ENCODE measurements at regions not wholly inside any gene's neighbourhood (a gene's known extent, or its start where the extent isn't known, plus 50 kb on each side); places are given as distances from the start of the nearest gene placed in this dataset.
A peak's percentile ranks its signal among the peaks of the same experiment; 100 is the strongest.

DNA sequence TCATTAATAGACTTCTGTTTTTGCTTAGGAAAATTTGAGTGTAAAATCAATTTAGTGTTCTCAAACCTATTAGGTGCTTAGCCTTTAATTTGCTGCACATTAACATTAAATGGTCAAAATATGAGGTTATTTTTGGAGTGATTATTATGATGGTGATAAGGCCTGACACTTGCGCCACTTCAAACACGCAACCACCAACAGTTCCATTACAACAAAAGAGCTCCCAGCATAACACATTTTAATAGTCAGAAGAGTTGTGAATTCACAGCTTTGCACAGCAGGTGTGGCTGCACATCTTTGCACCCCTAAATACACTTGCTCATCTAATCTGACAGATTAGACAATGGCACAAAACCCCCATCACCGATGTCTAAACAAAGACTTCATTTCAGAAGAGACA, 940.7 kb downstream of the NR2F1-AS1 start:
- no peaks in the 10 kb centered on the region for H3K27me3 ChIP-seq (ENCODE audit: insufficient read depth)
- H3K9me2 ChIP-seq (ENCODE audit: insufficient read depth) = no peaks in the 10 kb centered on the region
- H3K27ac ChIP-seq (ENCODE audit: low read depth) = no peak overlapping the region
- H3F3A ChIP-seq (replicated peaks; ENCODE audit: low read depth) = no peaks in the 10 kb centered on the region
- Mint-ChIP-seq H3K27me3 (ENCODE audit: insufficient read depth, low read depth, poor library complexity) (no peaks in the 10 kb centered on the region), H3K27ac (peak overlapping the region; percentile 34; the same call in 1 of the 2 replicates), H3K9me3 (no peaks in the 10 kb centered on the region), H3K4me3 (no peak overlapping the region), H3K36me3 (ENCODE audit: low read depth) (no peaks in the 10 kb centered on the region), H3K4me1 (peaks cover 41% of the 10 kb centered on the region)
- TF ChIP-seq EZH2phosphoT487 (IDR thresholded peaks at IDR 0.05; ENCODE audit: unreplicated experiment) = no peak
- TF ChIP-seq POLR2AphosphoS5 (IDR thresholded peaks at IDR 0.05; ENCODE audit: low read depth) = no peak
- TF ChIP-seq JUNB (IDR thresholded peaks at IDR 0.05; ENCODE audit: unreplicated experiment) = no peak
- TF ChIP-seq, protein P1, sequence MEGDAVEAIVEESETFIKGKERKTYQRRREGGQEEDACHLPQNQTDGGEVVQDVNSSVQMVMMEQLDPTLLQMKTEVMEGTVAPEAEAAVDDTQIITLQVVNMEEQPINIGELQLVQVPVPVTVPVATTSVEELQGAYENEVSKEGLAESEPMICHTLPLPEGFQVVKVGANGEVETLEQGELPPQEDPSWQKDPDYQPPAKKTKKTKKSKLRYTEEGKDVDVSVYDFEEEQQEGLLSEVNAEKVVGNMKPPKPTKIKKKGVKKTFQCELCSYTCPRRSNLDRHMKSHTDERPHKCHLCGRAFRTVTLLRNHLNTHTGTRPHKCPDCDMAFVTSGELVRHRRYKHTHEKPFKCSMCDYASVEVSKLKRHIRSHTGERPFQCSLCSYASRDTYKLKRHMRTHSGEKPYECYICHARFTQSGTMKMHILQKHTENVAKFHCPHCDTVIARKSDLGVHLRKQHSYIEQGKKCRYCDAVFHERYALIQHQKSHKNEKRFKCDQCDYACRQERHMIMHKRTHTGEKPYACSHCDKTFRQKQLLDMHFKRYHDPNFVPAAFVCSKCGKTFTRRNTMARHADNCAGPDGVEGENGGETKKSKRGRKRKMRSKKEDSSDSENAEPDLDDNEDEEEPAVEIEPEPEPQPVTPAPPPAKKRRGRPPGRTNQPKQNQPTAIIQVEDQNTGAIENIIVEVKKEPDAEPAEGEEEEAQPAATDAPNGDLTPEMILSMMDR (conservative IDR thresholded peaks at IDR 0.05; ENCODE audit: low read depth in 2 of 2) = no peak
- TF ChIP-seq, protein P2, sequence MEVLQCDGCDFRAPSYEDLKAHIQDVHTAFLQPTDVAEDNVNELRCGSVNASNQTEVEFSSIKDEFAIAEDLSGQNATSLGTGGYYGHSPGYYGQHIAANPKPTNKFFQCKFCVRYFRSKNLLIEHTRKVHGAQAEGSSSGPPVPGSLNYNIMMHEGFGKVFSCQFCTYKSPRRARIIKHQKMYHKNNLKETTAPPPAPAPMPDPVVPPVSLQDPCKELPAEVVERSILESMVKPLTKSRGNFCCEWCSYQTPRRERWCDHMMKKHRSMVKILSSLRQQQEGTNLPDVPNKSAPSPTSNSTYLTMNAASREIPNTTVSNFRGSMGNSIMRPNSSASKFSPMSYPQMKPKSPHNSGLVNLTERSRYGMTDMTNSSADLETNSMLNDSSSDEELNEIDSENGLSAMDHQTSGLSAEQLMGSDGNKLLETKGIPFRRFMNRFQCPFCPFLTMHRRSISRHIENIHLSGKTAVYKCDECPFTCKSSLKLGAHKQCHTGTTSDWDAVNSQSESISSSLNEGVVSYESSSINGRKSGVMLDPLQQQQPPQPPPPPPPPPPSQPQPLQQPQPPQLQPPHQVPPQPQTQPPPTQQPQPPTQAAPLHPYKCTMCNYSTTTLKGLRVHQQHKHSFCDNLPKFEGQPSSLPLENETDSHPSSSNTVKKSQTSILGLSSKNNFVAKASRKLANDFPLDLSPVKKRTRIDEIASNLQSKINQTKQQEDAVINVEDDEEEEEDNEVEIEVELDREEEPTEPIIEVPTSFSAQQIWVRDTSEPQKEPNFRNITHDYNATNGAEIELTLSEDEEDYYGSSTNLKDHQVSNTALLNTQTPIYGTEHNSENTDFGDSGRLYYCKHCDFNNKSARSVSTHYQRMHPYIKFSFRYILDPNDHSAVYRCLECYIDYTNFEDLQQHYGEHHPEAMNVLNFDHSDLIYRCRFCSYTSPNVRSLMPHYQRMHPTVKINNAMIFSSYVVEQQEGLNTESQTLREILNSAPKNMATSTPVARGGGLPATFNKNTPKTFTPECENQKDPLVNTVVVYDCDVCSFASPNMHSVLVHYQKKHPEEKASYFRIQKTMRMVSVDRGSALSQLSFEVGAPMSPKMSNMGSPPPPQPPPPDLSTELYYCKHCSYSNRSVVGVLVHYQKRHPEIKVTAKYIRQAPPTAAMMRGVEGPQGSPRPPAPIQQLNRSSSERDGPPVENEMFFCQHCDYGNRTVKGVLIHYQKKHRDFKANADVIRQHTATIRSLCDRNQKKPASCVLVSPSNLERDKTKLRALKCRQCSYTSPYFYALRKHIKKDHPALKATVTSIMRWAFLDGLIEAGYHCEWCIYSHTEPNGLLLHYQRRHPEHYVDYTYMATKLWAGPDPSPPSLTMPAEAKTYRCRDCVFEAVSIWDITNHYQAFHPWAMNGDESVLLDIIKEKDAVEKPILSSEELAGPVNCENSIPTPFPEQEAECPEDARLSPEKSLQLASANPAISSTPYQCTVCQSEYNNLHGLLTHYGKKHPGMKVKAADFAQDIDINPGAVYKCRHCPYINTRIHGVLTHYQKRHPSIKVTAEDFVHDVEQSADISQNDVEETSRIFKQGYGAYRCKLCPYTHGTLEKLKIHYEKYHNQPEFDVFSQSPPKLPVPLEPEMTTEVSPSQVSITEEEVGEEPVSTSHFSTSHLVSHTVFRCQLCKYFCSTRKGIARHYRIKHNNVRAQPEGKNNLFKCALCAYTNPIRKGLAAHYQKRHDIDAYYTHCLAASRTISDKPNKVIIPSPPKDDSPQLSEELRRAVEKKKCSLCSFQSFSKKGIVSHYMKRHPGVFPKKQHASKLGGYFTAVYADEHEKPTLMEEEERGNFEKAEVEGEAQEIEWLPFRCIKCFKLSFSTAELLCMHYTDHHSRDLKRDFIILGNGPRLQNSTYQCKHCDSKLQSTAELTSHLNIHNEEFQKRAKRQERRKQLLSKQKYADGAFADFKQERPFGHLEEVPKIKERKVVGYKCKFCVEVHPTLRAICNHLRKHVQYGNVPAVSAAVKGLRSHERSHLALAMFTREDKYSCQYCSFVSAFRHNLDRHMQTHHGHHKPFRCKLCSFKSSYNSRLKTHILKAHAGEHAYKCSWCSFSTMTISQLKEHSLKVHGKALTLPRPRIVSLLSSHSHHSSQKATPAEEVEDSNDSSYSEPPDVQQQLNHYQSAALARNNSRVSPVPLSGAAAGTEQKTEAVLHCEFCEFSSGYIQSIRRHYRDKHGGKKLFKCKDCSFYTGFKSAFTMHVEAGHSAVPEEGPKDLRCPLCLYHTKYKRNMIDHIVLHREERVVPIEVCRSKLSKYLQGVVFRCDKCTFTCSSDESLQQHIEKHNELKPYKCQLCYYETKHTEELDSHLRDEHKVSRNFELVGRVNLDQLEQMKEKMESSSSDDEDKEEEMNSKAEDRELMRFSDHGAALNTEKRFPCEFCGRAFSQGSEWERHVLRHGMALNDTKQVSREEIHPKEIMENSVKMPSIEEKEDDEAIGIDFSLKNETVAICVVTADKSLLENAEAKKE (CRISPR knock-in tag; IDR thresholded peaks at IDR 0.05) = no peak
- TF ChIP-seq, protein P3, sequence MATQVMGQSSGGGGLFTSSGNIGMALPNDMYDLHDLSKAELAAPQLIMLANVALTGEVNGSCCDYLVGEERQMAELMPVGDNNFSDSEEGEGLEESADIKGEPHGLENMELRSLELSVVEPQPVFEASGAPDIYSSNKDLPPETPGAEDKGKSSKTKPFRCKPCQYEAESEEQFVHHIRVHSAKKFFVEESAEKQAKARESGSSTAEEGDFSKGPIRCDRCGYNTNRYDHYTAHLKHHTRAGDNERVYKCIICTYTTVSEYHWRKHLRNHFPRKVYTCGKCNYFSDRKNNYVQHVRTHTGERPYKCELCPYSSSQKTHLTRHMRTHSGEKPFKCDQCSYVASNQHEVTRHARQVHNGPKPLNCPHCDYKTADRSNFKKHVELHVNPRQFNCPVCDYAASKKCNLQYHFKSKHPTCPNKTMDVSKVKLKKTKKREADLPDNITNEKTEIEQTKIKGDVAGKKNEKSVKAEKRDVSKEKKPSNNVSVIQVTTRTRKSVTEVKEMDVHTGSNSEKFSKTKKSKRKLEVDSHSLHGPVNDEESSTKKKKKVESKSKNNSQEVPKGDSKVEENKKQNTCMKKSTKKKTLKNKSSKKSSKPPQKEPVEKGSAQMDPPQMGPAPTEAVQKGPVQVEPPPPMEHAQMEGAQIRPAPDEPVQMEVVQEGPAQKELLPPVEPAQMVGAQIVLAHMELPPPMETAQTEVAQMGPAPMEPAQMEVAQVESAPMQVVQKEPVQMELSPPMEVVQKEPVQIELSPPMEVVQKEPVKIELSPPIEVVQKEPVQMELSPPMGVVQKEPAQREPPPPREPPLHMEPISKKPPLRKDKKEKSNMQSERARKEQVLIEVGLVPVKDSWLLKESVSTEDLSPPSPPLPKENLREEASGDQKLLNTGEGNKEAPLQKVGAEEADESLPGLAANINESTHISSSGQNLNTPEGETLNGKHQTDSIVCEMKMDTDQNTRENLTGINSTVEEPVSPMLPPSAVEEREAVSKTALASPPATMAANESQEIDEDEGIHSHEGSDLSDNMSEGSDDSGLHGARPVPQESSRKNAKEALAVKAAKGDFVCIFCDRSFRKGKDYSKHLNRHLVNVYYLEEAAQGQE (IDR thresholded peaks at IDR 0.05; ENCODE audit: unreplicated experiment) = no peak
- TF ChIP-seq, protein P4, sequence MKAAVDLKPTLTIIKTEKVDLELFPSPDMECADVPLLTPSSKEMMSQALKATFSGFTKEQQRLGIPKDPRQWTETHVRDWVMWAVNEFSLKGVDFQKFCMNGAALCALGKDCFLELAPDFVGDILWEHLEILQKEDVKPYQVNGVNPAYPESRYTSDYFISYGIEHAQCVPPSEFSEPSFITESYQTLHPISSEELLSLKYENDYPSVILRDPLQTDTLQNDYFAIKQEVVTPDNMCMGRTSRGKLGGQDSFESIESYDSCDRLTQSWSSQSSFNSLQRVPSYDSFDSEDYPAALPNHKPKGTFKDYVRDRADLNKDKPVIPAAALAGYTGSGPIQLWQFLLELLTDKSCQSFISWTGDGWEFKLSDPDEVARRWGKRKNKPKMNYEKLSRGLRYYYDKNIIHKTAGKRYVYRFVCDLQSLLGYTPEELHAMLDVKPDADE (IDR thresholded peaks at IDR 0.05) = no peak
- TF ChIP-seq CREB1 (CRISPR knock-in tag; IDR thresholded peaks at IDR 0.05; ENCODE audit: low read depth) = no peak
- TF ChIP-seq EZH2 (IDR thresholded peaks at IDR 0.05; ENCODE audit: low read depth, unreplicated experiment) = no peak
- no peak for TF ChIP-seq ZNF114 (CRISPR knock-in tag; IDR thresholded peaks at IDR 0.05)
- no peak for TF ChIP-seq STAT1 (IDR thresholded peaks at IDR 0.05; ENCODE audit: unreplicated experiment)
- no peak for TF ChIP-seq ZNF331 (CRISPR knock-in tag; IDR thresholded peaks at IDR 0.05; ENCODE audit: low read depth)
- no peak for TF ChIP-seq NANOG (IDR thresholded peaks at IDR 0.05; ENCODE audit: borderline replicate concordance)
- no peaks in the 10 kb centered on the region for H4K20me1 ChIP-seq (replicated peaks; ENCODE audit: insufficient read depth)
- DNase-seq (ENCODE audit: low spot score) (no peak), ATAC-seq (no peak)
- H3K36me3 ChIP-seq (ENCODE audit: insufficient read depth) = no peaks in the 10 kb centered on the region
- no peaks in the 10 kb centered on the region for H3K79me2 ChIP-seq (replicated peaks; ENCODE audit: insufficient read depth)
- no peak overlapping the region for H3K4me2 ChIP-seq
- H3K4me1 ChIP-seq (ENCODE audit: insufficient read depth) = peaks cover 33% of the 10 kb centered on the region
- no peak overlapping the region for H3K4me3 ChIP-seq
- no peak overlapping the region for H2AFZ ChIP-seq

Data from GM23338 (cell line).